ENCODE measurements at regions not wholly inside any gene's neighbourhood (a gene's known extent, or its start where the extent isn't known, plus 50 kb on each side); places are given as distances from the start of the nearest gene placed in this dataset.

- H3K4me3 ChIP-seq = no peak overlapping the region
- no peak for TF ChIP-seq EP300 (IDR thresholded peaks at IDR 0.05)
- TF ChIP-seq POLR2AphosphoS5 (IDR thresholded peaks at IDR 0.05) = no peak
- TF ChIP-seq POLR2A (IDR thresholded peaks at IDR 0.05) = peak in 1 of 4 donors; percentile 30
- no peak for TF ChIP-seq CTCF (IDR thresholded peaks at IDR 0.05)
- DNase-seq = peak in 1 of 2 donors; percentile 70
- no peaks in the 10 kb centered on the region for H3K27me3 ChIP-seq
- peak overlapping the region in 2 of 4 donors; percentile 52 to 76 for H3K27ac ChIP-seq
- peak; percentile 28 to 52 for ATAC-seq (ENCODE audit: low FRiP score in 2 of 2)
- peaks cover 0 to 24% (median 6%) of the 10 kb centered on the region in 4 donors for H3K4me1 ChIP-seq
- 27 to 42% methylated on average over 4 of the region's 4 CpGs for WGBS, 2 donors
- H3K9me3 ChIP-seq = peaks cover 0 to 8% (median 3%) of the 10 kb centered on the region in 4 donors
- no peaks in the 10 kb centered on the region for H3K36me3 ChIP-seq
These were observed 137.2 kb downstream of the LRIG2 start for GRCh38 chr1:113210248-113210647.

DNA sequence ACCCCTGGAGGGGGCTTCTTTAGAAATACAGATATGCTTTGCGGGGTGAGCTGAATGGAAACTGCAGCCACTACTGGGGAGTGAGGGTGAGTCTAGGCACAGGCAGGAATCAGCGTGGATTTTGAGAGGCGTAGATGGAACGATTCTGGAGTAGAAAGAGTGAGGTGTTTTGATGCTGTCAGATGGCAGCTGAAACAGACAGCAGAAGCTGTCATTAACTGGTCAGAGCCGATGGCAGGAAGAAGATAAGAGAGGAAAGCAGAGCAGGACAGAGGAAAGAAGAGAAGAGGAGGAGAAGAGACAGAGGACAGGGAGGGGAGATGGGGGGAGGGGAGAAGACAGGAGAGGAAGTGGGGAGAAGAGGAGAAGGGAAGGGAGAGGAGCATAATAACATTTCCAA is 138.5 kb downstream of the LRIG2 start:
- Histone ChIP-seq H3K9me3 (peaks cover 0 to 8% (median 3%) of the 10 kb centered on the region in 4 donors), H3K4me1 (peaks cover 0 to 24% (median 6%) of the 10 kb centered on the region in 4 donors), H3K27ac (no peak overlapping the region), H3K36me3 (no peaks in the 10 kb centered on the region), H3K27me3 (no peaks in the 10 kb centered on the region), H3K4me3 (no peak overlapping the region)
- 61 to 73% methylated on average over 5 of the region's 5 CpGs for WGBS, 2 donors
- TF ChIP-seq EP300 (IDR thresholded peaks at IDR 0.05) (no peak), POLR2A (IDR thresholded peaks at IDR 0.05) (no peak), CTCF (IDR thresholded peaks at IDR 0.05) (no peak), POLR2AphosphoS5 (IDR thresholded peaks at IDR 0.05) (no peak)
- DNase-seq (no peak), ATAC-seq (ENCODE audit: low FRiP score in 2 of 2) (no peak)

- Histone ChIP-seq H3K9me3 (peaks cover 0 to 8% (median 3%) of the 10 kb centered on the region in 4 donors), H3K27me3 (no peaks in the 10 kb centered on the region), H3K27ac (no peak overlapping the region), H3K4me1 (peaks cover 0 to 5% (median under 1%) of the 10 kb centered on the region in 4 donors), H3K36me3 (no peaks in the 10 kb centered on the region), H3K4me3 (no peak overlapping the region)
- ATAC-seq (ENCODE audit: low FRiP score in 2 of 2) = no peak
- TF ChIP-seq CTCF (IDR thresholded peaks at IDR 0.05) (no peak), POLR2AphosphoS5 (IDR thresholded peaks at IDR 0.05) (no peak), POLR2A (IDR thresholded peaks at IDR 0.05) (no peak), EP300 (IDR thresholded peaks at IDR 0.05) (no peak)
- no peak for DNase-seq
- WGBS, 2 donors = 85% methylated on average over 3 of the region's 3 CpGs
These were observed 142.0 kb downstream of the LRIG2 start for GRCh38 chr1:113215015-113215414.

GRCh38 chr1:113216664-113217063 is 143.7 kb downstream of the LRIG2 start:
- 67 to 86% methylated on average over 3 of the region's 3 CpGs for WGBS, 2 donors
- H3K4me3 ChIP-seq = no peak overlapping the region
- no peaks in the 10 kb centered on the region for H3K36me3 ChIP-seq
- no peaks in the 10 kb centered on the region for H3K27me3 ChIP-seq
- H3K4me1 ChIP-seq = no peaks in the 10 kb centered on the region
- H3K27ac ChIP-seq = no peak overlapping the region
- H3K9me3 ChIP-seq = peaks cover 0 to 8% (median 3%) of the 10 kb centered on the region in 4 donors
- TF ChIP-seq CTCF (IDR thresholded peaks at IDR 0.05) (no peak), POLR2A (IDR thresholded peaks at IDR 0.05) (no peak), EP300 (IDR thresholded peaks at IDR 0.05) (no peak), POLR2AphosphoS5 (IDR thresholded peaks at IDR 0.05) (no peak)
- DNase-seq (no peak), ATAC-seq (ENCODE audit: low FRiP score in 2 of 2) (no peak)

All from upper lobe of left lung (tissue), 6 donors.